CD4-positive, alpha-beta T cell (primary cell): ENCODE measurements at regions not wholly inside any gene's neighbourhood (a gene's known extent, or its start where the extent isn't known, plus 50 kb on each side); places are given as distances from the start of the nearest gene placed in this dataset.

Experiments used
- ATAC-seq: fragments of 200-7000 bp; cut with Tn5 transposase; one replicate; pipeline ENCODE4 v1.10.0; 2022; ENCODE audit warnings: mild to moderate bottlenecking; ENCODE audit not compliant: poor library complexity
- CTCF ChIA-PET: fragments of 350-600 bp; sonication (Branson Sonifier 250); formaldehyde crosslinking; loops from one replicate; lab custom pipeline; 2021; ENCODE audit warnings: antibody characterized with exemption, inconsistent platforms; lab: Charles Lee
- POLR2A ChIA-PET: fragments of 350-600 bp; sonication (Branson Sonifier 250); formaldehyde crosslinking; loops from one replicate; lab custom pipeline; 2021; ENCODE audit warnings: antibody characterized with exemption, inconsistent platforms; lab: Charles Lee
- DNase-seq, 14 experiments: peaks; one replicate each; pipeline ENCODE4 v3.0.0-alpha.2; 2013 to 2020; ENCODE audit warnings: mixed read lengths in 2 of 14
- H3K27ac ChIP-seq, 2 donors: one replicate each; pipeline versions ENCODE4 v1.5.1 to v1.7.0; 2013; ENCODE audit warnings: low read length in 2 of 2, low read depth in 1 of 2, mild to moderate bottlenecking in 1 of 2
- H3K27me3 ChIP-seq, 2 experiments: 1 replicate in 1 of 2; 2 replicates in 1 of 2; pipeline versions ENCODE4 v1.6.1 to v1.7.0; 2013; ENCODE audit warnings: low read length in 2 of 2, control low read depth in 1 of 2, mild to moderate bottlenecking in 1 of 2, moderate library complexity in 1 of 2; ENCODE audit not compliant: insufficient read depth in 2 of 2, control insufficient read depth in 1 of 2
- H3K36me3 ChIP-seq: one replicate; pipeline ENCODE4 v1.6.1; 2013; ENCODE audit warnings: low read length, control low read depth; ENCODE audit not compliant: insufficient read depth
- H3K4me1 ChIP-seq: one replicate; pipeline ENCODE4 v1.6.1; 2013; ENCODE audit warnings: low read length, control low read depth; ENCODE audit not compliant: insufficient read depth
- H3K4me3 ChIP-seq: one replicate; pipeline ENCODE4 v1.5.1; 2013; ENCODE audit warnings: mild to moderate bottlenecking, low read length, moderate library complexity
- H3K9me3 ChIP-seq, 2 experiments: 1 replicate in 1 of 2; 2 replicates in 1 of 2; pipeline versions ENCODE4 v1.6.1 to v1.7.0; 2013; ENCODE audit warnings: low read length in 2 of 2, mild to moderate bottlenecking in 2 of 2, control low read depth in 1 of 2, moderate library complexity in 1 of 2; ENCODE audit not compliant: control insufficient read depth in 1 of 2, insufficient read depth in 1 of 2
- H3K27ac Mint-ChIP-seq: one replicate; pipeline ENCODE4 v1.8.0; 2020; ENCODE audit warnings: mixed read lengths
- H3K27me3 Mint-ChIP-seq: one replicate; pipeline ENCODE4 v1.8.0; 2021; ENCODE audit warnings: mixed read lengths
- H3K36me3 Mint-ChIP-seq: one replicate; pipeline ENCODE4 v1.8.0; 2021; ENCODE audit warnings: low read depth, mixed read lengths
- H3K4me1 Mint-ChIP-seq: one replicate; pipeline ENCODE4 v1.8.0; 2021; ENCODE audit warnings: low read depth, mixed read lengths
- H3K4me3 Mint-ChIP-seq: one replicate; pipeline ENCODE4 v1.8.0; 2020; ENCODE audit warnings: mild to moderate bottlenecking, mixed read lengths
- H3K9me3 Mint-ChIP-seq: one replicate; pipeline ENCODE4 v1.8.0; 2020; ENCODE audit warnings: mixed read lengths
- intact Hi-C, 2 experiments: fragments of 100-400 bp; cut with DNase I in 1 of 2; cut with micrococcal nuclease in 1 of 2; formaldehyde crosslinking; loops; one replicate each; pipeline versions ENCODE4 v1.15.1 to v1.9.0; 2023 to 2025; cut with DNase I, micrococcal nuclease
- TF ChIP-seq, protein P1 (sequence below): fragments of 200-600 bp; IDR thresholded peaks from one replicate; pipeline ENCODE4 v1.8.0; 2022; ENCODE audit warnings: antibody characterized with exemption, mild to moderate bottlenecking

DNA sequence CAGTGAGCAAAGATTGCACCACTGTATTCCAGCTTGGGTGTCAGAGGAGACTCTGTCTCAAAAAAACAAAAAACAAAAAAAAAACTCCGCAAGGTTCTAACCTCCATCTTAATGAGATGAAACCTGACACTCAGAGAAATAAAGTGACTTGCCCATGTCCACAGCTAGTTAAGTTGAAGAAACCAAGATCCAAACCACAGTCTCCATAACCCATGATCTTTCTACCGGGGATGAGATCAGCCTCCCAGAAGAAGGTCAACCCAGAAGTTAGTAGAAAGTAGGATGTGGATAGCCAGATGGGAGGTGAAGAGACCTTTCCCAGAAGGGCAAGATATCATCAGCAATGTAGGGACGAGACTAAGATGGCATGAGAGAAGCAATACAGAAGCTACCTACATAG lies 140.4 kb upstream of the ADRA1B start:
- H3K27ac Mint-ChIP-seq: no peak overlapping the region

DNA sequence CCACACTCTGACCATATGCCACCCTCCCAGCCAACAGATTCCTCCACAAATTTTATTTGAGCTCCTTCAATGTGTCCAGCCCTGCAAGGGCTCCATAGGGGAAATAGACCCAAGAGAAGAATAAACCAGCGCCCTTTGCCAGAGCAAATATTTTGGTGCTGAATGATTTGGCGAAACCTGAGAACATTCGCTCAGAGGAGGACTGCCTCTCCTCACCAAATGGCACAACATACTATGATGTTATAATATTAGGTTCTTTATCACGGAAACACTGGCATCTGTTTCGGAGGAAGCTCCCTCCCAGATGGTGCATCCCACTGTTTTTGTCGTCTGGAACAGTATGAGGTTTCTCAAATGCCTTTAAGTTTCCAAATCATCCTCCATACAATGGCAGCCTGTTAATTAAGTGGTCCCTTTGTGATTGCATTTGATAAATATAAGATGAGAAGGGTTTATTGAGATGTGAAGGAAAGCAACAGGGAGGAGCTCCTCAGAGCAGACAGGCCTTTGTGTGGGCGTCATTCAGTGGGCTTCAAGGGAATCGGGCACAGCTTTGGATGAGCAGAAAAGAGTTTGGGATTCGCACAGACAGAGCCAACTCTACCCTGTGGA lies 139.1 kb upstream of the ADRA1B start:
- Mint-ChIP-seq H3K9me3 (no peaks in the 10 kb centered on the region), H3K27ac (no peak overlapping the region), H3K36me3 (no peaks in the 10 kb centered on the region), H3K4me1 (peaks cover 5% of the 10 kb centered on the region), H3K27me3 (peaks cover 35% of the 10 kb centered on the region), H3K4me3 (no peak overlapping the region)
- TF ChIP-seq, protein P1, sequence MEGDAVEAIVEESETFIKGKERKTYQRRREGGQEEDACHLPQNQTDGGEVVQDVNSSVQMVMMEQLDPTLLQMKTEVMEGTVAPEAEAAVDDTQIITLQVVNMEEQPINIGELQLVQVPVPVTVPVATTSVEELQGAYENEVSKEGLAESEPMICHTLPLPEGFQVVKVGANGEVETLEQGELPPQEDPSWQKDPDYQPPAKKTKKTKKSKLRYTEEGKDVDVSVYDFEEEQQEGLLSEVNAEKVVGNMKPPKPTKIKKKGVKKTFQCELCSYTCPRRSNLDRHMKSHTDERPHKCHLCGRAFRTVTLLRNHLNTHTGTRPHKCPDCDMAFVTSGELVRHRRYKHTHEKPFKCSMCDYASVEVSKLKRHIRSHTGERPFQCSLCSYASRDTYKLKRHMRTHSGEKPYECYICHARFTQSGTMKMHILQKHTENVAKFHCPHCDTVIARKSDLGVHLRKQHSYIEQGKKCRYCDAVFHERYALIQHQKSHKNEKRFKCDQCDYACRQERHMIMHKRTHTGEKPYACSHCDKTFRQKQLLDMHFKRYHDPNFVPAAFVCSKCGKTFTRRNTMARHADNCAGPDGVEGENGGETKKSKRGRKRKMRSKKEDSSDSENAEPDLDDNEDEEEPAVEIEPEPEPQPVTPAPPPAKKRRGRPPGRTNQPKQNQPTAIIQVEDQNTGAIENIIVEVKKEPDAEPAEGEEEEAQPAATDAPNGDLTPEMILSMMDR: no peak
- Histone ChIP-seq H3K36me3 (no peaks in the 10 kb centered on the region), H3K27me3 (peaks cover 2 to 13% of the 10 kb centered on the region in 2 experiments), H3K4me3 (no peak overlapping the region), H3K4me1 (peaks cover 8% of the 10 kb centered on the region), H3K27ac (no peak overlapping the region), H3K9me3 (no peaks in the 10 kb centered on the region)
- intact Hi-C loops: no loop called here
- CTCF ChIA-PET: no interaction called here
- ATAC-seq: no peak
- POLR2A ChIA-PET: no interaction called here
- no peak for DNase-seq

More for the DNA sequence above, 140.4 kb upstream of the ADRA1B start:
- no peaks in the 10 kb centered on the region for H3K9me3 ChIP-seq
- H3K36me3 ChIP-seq: no peaks in the 10 kb centered on the region
- Mint-ChIP-seq H3K9me3 (no peaks in the 10 kb centered on the region), H3K4me1 (peaks cover 5% of the 10 kb centered on the region), H3K4me3 (no peak overlapping the region), H3K36me3 (no peaks in the 10 kb centered on the region), H3K27me3 (peaks cover 32% of the 10 kb centered on the region)
- CTCF ChIA-PET: no interaction called here
- peaks cover 3 to 13% of the 10 kb centered on the region in 2 experiments for H3K27me3 ChIP-seq
- no peak overlapping the region for H3K4me3 ChIP-seq
- H3K27ac ChIP-seq: no peak overlapping the region
- peaks cover 8% of the 10 kb centered on the region for H3K4me1 ChIP-seq
- TF ChIP-seq, protein P1: no peak
- ATAC-seq (no peak), DNase-seq (no peak)
- intact Hi-C loops: no loop called here
- POLR2A ChIA-PET: no interaction called here

DNA sequence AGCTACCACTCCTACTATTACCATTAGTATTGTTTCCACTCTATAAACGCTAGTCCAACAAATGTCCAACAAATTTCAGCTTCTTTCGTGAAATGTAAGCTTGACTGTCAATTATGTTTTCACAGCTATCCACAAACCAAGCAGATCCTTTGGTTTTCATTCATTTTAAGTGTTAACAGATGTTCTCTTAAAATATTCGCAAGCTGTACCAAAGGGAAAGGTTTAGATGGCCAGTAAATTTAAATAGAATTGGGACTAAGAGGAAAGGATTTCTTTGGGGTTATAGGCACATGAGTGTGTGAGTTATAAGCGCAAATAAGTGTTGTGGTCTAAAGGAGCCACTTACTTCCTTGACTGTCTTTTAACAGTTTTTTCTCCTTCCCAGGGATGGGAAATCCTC lies 136.8 kb upstream of the ADRA1B start:
- Mint-ChIP-seq H3K27me3 (peaks cover 19% of the 10 kb centered on the region), H3K9me3 (no peaks in the 10 kb centered on the region), H3K27ac (no peak overlapping the region), H3K36me3 (no peaks in the 10 kb centered on the region), H3K4me3 (no peak overlapping the region), H3K4me1 (no peaks in the 10 kb centered on the region)
- ATAC-seq (no peak), DNase-seq (no peak)
- ChIA-PET POLR2A (no interaction called here), CTCF (no interaction called here)
- H3K36me3 ChIP-seq: no peaks in the 10 kb centered on the region
- H3K27me3 ChIP-seq: no peaks in the 10 kb centered on the region
- intact Hi-C loops: no loop called here
- no peak overlapping the region for H3K4me3 ChIP-seq
- H3K9me3 ChIP-seq: no peaks in the 10 kb centered on the region
- TF ChIP-seq, protein P1: no peak
- H3K4me1 ChIP-seq: no peaks in the 10 kb centered on the region
- H3K27ac ChIP-seq: no peak overlapping the region
